IMR-90 (cell line): ENCODE measurements at regions not wholly inside any gene's neighbourhood (a gene's known extent, or its start where the extent isn't known, plus 50 kb on each side); places are given as distances from the start of the nearest gene placed in this dataset.

ENCODE experiments used
- ATAC-seq: fragments of 200-7000 bp; cut with Tn5 transposase; 2 replicates; pipeline ENCODE4 v1.9.1; 2020; ENCODE audit warnings: low read depth, mild to moderate bottlenecking, moderate library complexity
- BruUV-seq: library from RNA; stranded (reverse); fragments of 400-500 nt; replicated peaks from 2 replicates; lab custom pipeline; 2021; lab: Mats Ljungman, UMichigan
- CTCF ChIA-PET: fragments of 300-600 bp; formaldehyde crosslinking; extraction: SDS; loops from one replicate; lab custom pipeline; 2021; ENCODE audit warnings: antibody characterized with exemption; lab: Yijun Ruan, JAX
- POLR2A ChIA-PET: fragments of 300-600 bp; sonication (Branson Sonifier 250); formaldehyde crosslinking; loops from one replicate; lab custom pipeline; 2022; ENCODE audit warnings: antibody characterized with exemption; ENCODE audit not compliant: unreplicated experiment; lab: Charles Lee
- DNase-seq: peaks from one replicate; pipeline ENCODE4 v3.0.0; 2013
- H2AFZ ChIP-seq: replicated peaks from 2 replicates; pipeline ENCODE3; 2013; ENCODE audit warnings: low read length, mild to moderate bottlenecking; ENCODE audit not compliant: poor library complexity
- H2AK5ac ChIP-seq: 2 replicates; pipeline ENCODE4 v1.6.1; 2013; ENCODE audit warnings: low read depth, low read length, inconsistent platforms
- H2AK9ac ChIP-seq: replicated peaks from 2 replicates; pipeline ENCODE3; 2013; ENCODE audit warnings: mild to moderate bottlenecking, low read depth, low read length, moderate library complexity; ENCODE audit not compliant: poor library complexity
- H2BK120ac ChIP-seq: 2 replicates; pipeline ENCODE4 v1.6.1; 2013; ENCODE audit warnings: low read depth, low read length, inconsistent platforms
- H2BK15ac ChIP-seq: 3 replicates; pipeline ENCODE4 v1.6.1; 2013; ENCODE audit warnings: low read depth, low read length, inconsistent platforms
- H2BK20ac ChIP-seq: 2 replicates; pipeline ENCODE4 v1.6.1; 2013; ENCODE audit warnings: low read depth, mild to moderate bottlenecking, inconsistent platforms, low read length, moderate library complexity
- H2BK5ac ChIP-seq: 2 replicates; pipeline ENCODE4 v1.6.1; 2013; ENCODE audit warnings: mild to moderate bottlenecking, low read depth, low read length, inconsistent platforms; ENCODE audit not compliant: poor library complexity, severe bottlenecking
- H3K14ac ChIP-seq: replicated peaks from 2 replicates; pipeline ENCODE4 v1.6.1; 2013; ENCODE audit warnings: low read depth, low read length, inconsistent platforms
- H3K18ac ChIP-seq: 2 replicates; pipeline ENCODE4 v1.6.1; 2013; ENCODE audit warnings: low read depth, low read length, control low read depth
- H3K23ac ChIP-seq: 2 replicates; pipeline ENCODE4 v1.6.1; 2013; ENCODE audit warnings: low read depth, low read length, inconsistent platforms
- H3K27ac ChIP-seq: 2 replicates; pipeline ENCODE4 v1.5.1; 2013; ENCODE audit warnings: mild to moderate bottlenecking, control low read depth, low read length; ENCODE audit not compliant: insufficient read depth
- H3K27me3 ChIP-seq: 2 replicates; pipeline ENCODE4 v1.6.1; 2013; ENCODE audit warnings: low read length; ENCODE audit not compliant: control insufficient read depth, insufficient read depth
- H3K36me3 ChIP-seq: 2 replicates; pipeline ENCODE4 v1.6.1; 2013; ENCODE audit warnings: low read length, mixed read lengths; ENCODE audit not compliant: control insufficient read depth, insufficient read depth
- H3K4ac ChIP-seq: 2 replicates; pipeline ENCODE4 v1.6.1; 2013; ENCODE audit warnings: low read depth, low read length, inconsistent platforms
- H3K4me1 ChIP-seq: 2 replicates; pipeline ENCODE4 v1.6.1; 2013; ENCODE audit warnings: low read length, mixed read lengths; ENCODE audit not compliant: control insufficient read depth, insufficient read depth
- H3K4me2 ChIP-seq: 2 replicates; pipeline ENCODE4 v1.6.1; 2013; ENCODE audit warnings: low read depth, mild to moderate bottlenecking, control low read depth, low read length, moderate library complexity
- H3K4me3 ChIP-seq: 2 replicates; pipeline ENCODE4 v1.5.1; 2013; ENCODE audit warnings: low read depth, mild to moderate bottlenecking, control low read depth, low read length, moderate library complexity; ENCODE audit not compliant: insufficient read depth
- H3K56ac ChIP-seq: 2 replicates; pipeline ENCODE4 v1.6.1; 2013; ENCODE audit warnings: low read length, inconsistent platforms; ENCODE audit not compliant: insufficient read depth; ENCODE audit errors: extremely low read depth
- H3K79me1 ChIP-seq, 2 experiments: 2 replicates each; pipeline ENCODE4 v1.6.1; 2013; ENCODE audit warnings: low read length in 2 of 2, inconsistent platforms in 1 of 2, low read depth in 1 of 2
- H3K9ac ChIP-seq: 2 replicates; pipeline ENCODE4 v1.6.1; 2013; ENCODE audit warnings: low read depth, low read length, control low read depth
- H3K9me1 ChIP-seq: 2 replicates; pipeline ENCODE4 v1.6.1; 2013; ENCODE audit warnings: low read length, inconsistent platforms; ENCODE audit not compliant: insufficient read depth
- H3K9me3 ChIP-seq: 2 replicates; pipeline ENCODE4 v1.6.1; 2013; ENCODE audit warnings: low read length; ENCODE audit not compliant: control insufficient read depth, insufficient read depth
- H4K20me1 ChIP-seq: 2 replicates; pipeline ENCODE4 v1.6.1; 2013; ENCODE audit warnings: low read length, inconsistent platforms; ENCODE audit not compliant: insufficient read depth
- H4K5ac ChIP-seq: 2 replicates; pipeline ENCODE4 v1.6.1; 2013; ENCODE audit warnings: mild to moderate bottlenecking, low read depth, low read length, control low read depth
- H4K8ac ChIP-seq, 2 experiments: 2 replicates each; pipeline ENCODE4 v1.6.1; 2013; ENCODE audit warnings: low read depth in 2 of 2, low read length in 2 of 2, control low read depth in 1 of 2, inconsistent platforms in 1 of 2
- H4K91ac ChIP-seq: 2 replicates; pipeline ENCODE4 v1.6.1; 2013; ENCODE audit warnings: low read depth, low read length, inconsistent platforms; ENCODE audit not compliant: insufficient read depth
- CHD1 ChIP-seq: IDR thresholded peaks from 2 replicates; pipeline ENCODE4 v1.6.1; 2012; ENCODE audit warnings: low read depth, low read length, improper control_type of control experiment
- MXI1 ChIP-seq: IDR thresholded peaks from 2 replicates; pipeline ENCODE4 v1.6.1; 2012; ENCODE audit warnings: low read depth, mild to moderate bottlenecking, low read length, moderate library complexity, borderline replicate concordance
- POLR2A ChIP-seq: IDR thresholded peaks from 2 replicates; pipeline ENCODE4 v1.6.1; 2012; ENCODE audit warnings: mild to moderate bottlenecking, low read depth, low read length
- whole genome bisulfite sequencing, 2 experiments: methylation state at CpG; one replicate each; pipeline versions ENCODE4 v1.1.5 to v1.1.7; 2013; ENCODE audit warnings: missing lambda C conversion rate in 2 of 2; ENCODE audit not compliant: insufficient read length in 1 of 2; ENCODE audit errors: extremely low coverage in 2 of 2; 5-methylcytosine and 5-hydroxymethylcytosine counted together
- dilution Hi-C: fragments of 300-500 bp; cut with HindIII; formaldehyde crosslinking; loops from one replicate; pipeline ENCODE4 v1.14.3; 2018; ENCODE audit warnings: low sequenced_read_pairs; ENCODE audit not compliant: unreplicated experiment
- in situ Hi-C: fragments of 300-500 bp; cut with MboI; formaldehyde crosslinking; loops from 3 replicates; pipeline ENCODE4 v1.14.3; 2019; ENCODE audit warnings: low sequenced_read_pairs, inconsistent platforms, mixed read lengths
- intact Hi-C: fragments of 100-400 bp; cut with micrococcal nuclease; formaldehyde crosslinking; loops from 2 replicates; pipeline ENCODE4 v1.10.0; 2022

GRCh38 chr4:149279331-149279730 lies 536.3 kb downstream of the IQCM start:
- intact Hi-C loops (no loop called here), in situ Hi-C loops (no loop called here), dilution Hi-C loops (no loop called here)
- H2AK9ac ChIP-seq, result no peak overlapping the region
- no peak for ATAC-seq
- no peak overlapping the region for H3K4me2 ChIP-seq
- WGBS, 2 experiments, result 90% methylated on average over 2 of the region's 7 CpGs; no CpG with 5 or more reads in 1 of the 2 experiments
- no peak for DNase-seq
- H3K4ac ChIP-seq, result no peak overlapping the region
- no TSS peak for BruUV-seq
- no peak overlapping the region for H2BK15ac ChIP-seq
- POLR2A ChIA-PET, result no interaction called here
- H4K5ac ChIP-seq, result no peak overlapping the region
- H3K56ac ChIP-seq, result no peak overlapping the region
- no peak overlapping the region for H2BK120ac ChIP-seq
- no peak overlapping the region for H3K4me3 ChIP-seq
- H3K9me3 ChIP-seq, result no peaks in the 10 kb centered on the region
- no peaks in the 10 kb centered on the region for H3K9me1 ChIP-seq
- H3K27me3 ChIP-seq, result no peaks in the 10 kb centered on the region; the same call in 1 of the 2 replicates
- no peak overlapping the region for H2AK5ac ChIP-seq
- no peak overlapping the region for H3K14ac ChIP-seq
- no peak overlapping the region for H3K27ac ChIP-seq
- no peak overlapping the region for H3K9ac ChIP-seq
- TF ChIP-seq CHD1 (no peak), MXI1 (no peak), POLR2A (no peak)
- H4K20me1 ChIP-seq, result no peaks in the 10 kb centered on the region
- H3K18ac ChIP-seq, result no peak overlapping the region
- H2BK5ac ChIP-seq, result no peak overlapping the region
- no peaks in the 10 kb centered on the region for H3K79me1 ChIP-seq
- H2AFZ ChIP-seq, result no peak overlapping the region
- no peak overlapping the region for H4K91ac ChIP-seq
- H2BK20ac ChIP-seq, result no peak overlapping the region
- no peak overlapping the region for H3K23ac ChIP-seq
- no peaks in the 10 kb centered on the region; the same call in 1 of the 2 replicates for H3K4me1 ChIP-seq
- H4K8ac ChIP-seq, result no peak overlapping the region
- CTCF ChIA-PET, result no interaction called here
- no peaks in the 10 kb centered on the region for H3K36me3 ChIP-seq
